KMS-11 (cell line): ENCODE measurements at regions not wholly inside any gene's neighbourhood (a gene's known extent, or its start where the extent isn't known, plus 50 kb on each side); places are given as distances from the start of the nearest gene placed in this dataset.

Source experiments
- H2AFZ ChIP-seq: fragments of 200-600 bp; sonication (generic); 2 replicates; pipeline ENCODE4 v1.6.1; 2016; ENCODE audit warnings: antibody characterized with exemption, mixed run types, low read depth
- H3K27ac ChIP-seq: fragments of 200-600 bp; sonication (generic); 2 replicates; pipeline ENCODE4 v1.6.1; 2016; ENCODE audit warnings: mild to moderate bottlenecking, mixed run types
- H3K27me3 ChIP-seq: fragments of 200-600 bp; sonication (generic); 2 replicates; pipeline ENCODE4 v1.6.1; 2017; ENCODE audit warnings: mild to moderate bottlenecking, low read depth, mixed run types, moderate library complexity; ENCODE audit not compliant: insufficient read depth
- H3K36me3 ChIP-seq: fragments of 200-600 bp; sonication (generic); 2 replicates; pipeline ENCODE4 v1.6.1; 2017; ENCODE audit warnings: mild to moderate bottlenecking, mixed run types; ENCODE audit not compliant: insufficient read depth
- H3K4me1 ChIP-seq: fragments of 200-600 bp; sonication (generic); 2 replicates; pipeline ENCODE4 v1.6.1; 2016; ENCODE audit warnings: mild to moderate bottlenecking, low read depth, mixed run types; ENCODE audit not compliant: poor library complexity, severe bottlenecking
- H3K4me2 ChIP-seq: fragments of 200-600 bp; sonication (generic); 2 replicates; pipeline ENCODE4 v1.7.0; 2016; ENCODE audit warnings: mild to moderate bottlenecking, mixed run types
- H3K4me3 ChIP-seq: fragments of 200-600 bp; sonication (generic); IDR thresholded peaks from 2 replicates; pipeline ENCODE4 v1.6.1; 2017; ENCODE audit warnings: low read depth, low read length, mixed read lengths; ENCODE audit not compliant: insufficient read depth
- H3K79me2 ChIP-seq: fragments of 200-600 bp; sonication (generic); 2 replicates; pipeline ENCODE4 v1.6.1; 2016; ENCODE audit warnings: low read depth, mixed run types; ENCODE audit not compliant: insufficient read depth
- H3K9ac ChIP-seq: fragments of 200-600 bp; sonication (generic); 2 replicates; pipeline ENCODE4 v1.6.1; 2016; ENCODE audit warnings: mild to moderate bottlenecking, mixed run types
- H4K20me1 ChIP-seq: fragments of 200-600 bp; sonication (generic); 2 replicates; pipeline ENCODE4 v1.6.1; 2016; ENCODE audit warnings: mild to moderate bottlenecking, mixed run types; ENCODE audit not compliant: insufficient read depth
- TF ChIP-seq, protein P1 (sequence below): fragments of 200-600 bp; sonication (generic); conservative IDR thresholded peaks from 2 replicates; pipeline ENCODE4 v1.6.1; 2017; ENCODE audit warnings: low read depth, mild to moderate bottlenecking, antibody characterized with exemption, low read length, moderate library complexity, mixed read lengths

GRCh38 chr5:12625667-12626263 lies 721.5 kb upstream of the CTNND2 start:
- H2AFZ ChIP-seq: no peak overlapping the region
- H3K27ac ChIP-seq: no peak overlapping the region
- no peak overlapping the region for H3K9ac ChIP-seq
- no peak overlapping the region for H3K4me3 ChIP-seq
- no peaks in the 10 kb centered on the region for H3K4me1 ChIP-seq
- TF ChIP-seq, protein P1, sequence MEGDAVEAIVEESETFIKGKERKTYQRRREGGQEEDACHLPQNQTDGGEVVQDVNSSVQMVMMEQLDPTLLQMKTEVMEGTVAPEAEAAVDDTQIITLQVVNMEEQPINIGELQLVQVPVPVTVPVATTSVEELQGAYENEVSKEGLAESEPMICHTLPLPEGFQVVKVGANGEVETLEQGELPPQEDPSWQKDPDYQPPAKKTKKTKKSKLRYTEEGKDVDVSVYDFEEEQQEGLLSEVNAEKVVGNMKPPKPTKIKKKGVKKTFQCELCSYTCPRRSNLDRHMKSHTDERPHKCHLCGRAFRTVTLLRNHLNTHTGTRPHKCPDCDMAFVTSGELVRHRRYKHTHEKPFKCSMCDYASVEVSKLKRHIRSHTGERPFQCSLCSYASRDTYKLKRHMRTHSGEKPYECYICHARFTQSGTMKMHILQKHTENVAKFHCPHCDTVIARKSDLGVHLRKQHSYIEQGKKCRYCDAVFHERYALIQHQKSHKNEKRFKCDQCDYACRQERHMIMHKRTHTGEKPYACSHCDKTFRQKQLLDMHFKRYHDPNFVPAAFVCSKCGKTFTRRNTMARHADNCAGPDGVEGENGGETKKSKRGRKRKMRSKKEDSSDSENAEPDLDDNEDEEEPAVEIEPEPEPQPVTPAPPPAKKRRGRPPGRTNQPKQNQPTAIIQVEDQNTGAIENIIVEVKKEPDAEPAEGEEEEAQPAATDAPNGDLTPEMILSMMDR: no peak
- H3K27me3 ChIP-seq: no peaks in the 10 kb centered on the region
- no peaks in the 10 kb centered on the region for H3K36me3 ChIP-seq
- H3K79me2 ChIP-seq: no peaks in the 10 kb centered on the region
- H3K4me2 ChIP-seq: no peak overlapping the region
- no peaks in the 10 kb centered on the region for H4K20me1 ChIP-seq

GRCh38 chr5:12624776-12625560 lies 720.7 kb upstream of the CTNND2 start:
- TF ChIP-seq, protein P1: no peak
- no peak overlapping the region for H3K4me3 ChIP-seq
- H3K9ac ChIP-seq: no peak overlapping the region
- H3K79me2 ChIP-seq: no peaks in the 10 kb centered on the region
- no peaks in the 10 kb centered on the region for H4K20me1 ChIP-seq
- H3K4me1 ChIP-seq: no peaks in the 10 kb centered on the region
- no peaks in the 10 kb centered on the region for H3K27me3 ChIP-seq
- no peak overlapping the region for H3K4me2 ChIP-seq
- H3K36me3 ChIP-seq: no peaks in the 10 kb centered on the region
- H2AFZ ChIP-seq: no peak overlapping the region
- no peak overlapping the region for H3K27ac ChIP-seq

GRCh38 chr5:12623408-12623807 lies 719.2 kb upstream of the CTNND2 start:
- no peaks in the 10 kb centered on the region for H3K36me3 ChIP-seq
- no peak overlapping the region for H3K27ac ChIP-seq
- H3K4me3 ChIP-seq: no peak overlapping the region
- no peaks in the 10 kb centered on the region for H3K79me2 ChIP-seq
- H3K4me2 ChIP-seq: no peak overlapping the region
- H2AFZ ChIP-seq: no peak overlapping the region
- TF ChIP-seq, protein P1: no peak
- H3K9ac ChIP-seq: no peak overlapping the region
- H3K27me3 ChIP-seq: no peaks in the 10 kb centered on the region
- H4K20me1 ChIP-seq: no peaks in the 10 kb centered on the region
- no peaks in the 10 kb centered on the region for H3K4me1 ChIP-seq

DNA sequence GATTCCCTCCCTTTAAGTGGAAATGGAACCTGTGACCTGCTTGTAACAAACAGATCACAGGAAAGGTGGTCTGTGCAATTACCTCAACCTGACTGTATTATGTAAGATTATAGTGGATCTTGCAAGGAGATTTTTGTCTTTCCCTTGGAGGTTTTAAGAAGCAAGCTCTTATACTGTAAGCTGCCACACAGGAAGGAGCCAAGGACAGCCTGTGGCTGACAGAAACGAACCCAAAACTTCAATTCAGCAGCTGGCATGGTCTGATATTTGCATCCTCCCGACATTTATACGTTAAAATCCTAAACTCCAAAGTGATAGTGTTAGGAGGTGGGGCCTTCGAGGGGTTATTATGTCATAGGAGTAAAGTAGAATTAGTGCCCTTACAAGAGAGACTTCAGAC lies 711.8 kb upstream of the CTNND2 start:
- H3K9ac ChIP-seq: peak overlapping the region; percentile 6; the same call in 1 of the 2 replicates
- H4K20me1 ChIP-seq: no peaks in the 10 kb centered on the region
- TF ChIP-seq, protein P1: no peak
- H3K4me2 ChIP-seq: peak overlapping the region; percentile 88
- H3K36me3 ChIP-seq: no peaks in the 10 kb centered on the region
- H3K79me2 ChIP-seq: no peaks in the 10 kb centered on the region
- peak overlapping the region; percentile 83 for H3K27ac ChIP-seq
- H3K27me3 ChIP-seq: no peaks in the 10 kb centered on the region
- H3K4me1 ChIP-seq: peaks cover 46% of the 10 kb centered on the region
- no peak overlapping the region for H3K4me3 ChIP-seq
- H2AFZ ChIP-seq: peak overlapping the region; percentile 68
